HG03039 (cell line): ENCODE measurements at regions not wholly inside any gene's neighbourhood (a gene's known extent, or its start where the extent isn't known, plus 50 kb on each side); places are given as distances from the start of the nearest gene placed in this dataset.
"Not testable (repeated sequence)": the region's sequence is repeated elsewhere in the genome, so short reads cannot be mapped to it uniquely, and the experiment has no call there.

Experiments used
- ATAC-seq: cut with Tn5 transposase; IDR thresholded peaks from one replicate; pipeline ENCODE4 v1.9.1; 2021; ENCODE audit warnings: mild to moderate bottlenecking, moderate library complexity; ENCODE audit not compliant: unreplicated experiment

GRCh38 chr6:144896871-144897270 lies 611.7 kb downstream of the UTRN start:
- no peak for ATAC-seq

GRCh38 chr6:144897441-144897921 lies 612.3 kb downstream of the UTRN start:
- ATAC-seq = no peak

- no peak for ATAC-seq
These were observed 613.0 kb downstream of the UTRN start for GRCh38 chr6:144898052-144898689.

GRCh38 chr6:144898741-144899140 lies 613.6 kb downstream of the UTRN start:
- ATAC-seq = no peak

GRCh38 chr6:144899161-144899560 lies 614.0 kb downstream of the UTRN start:
- no peak for ATAC-seq

- ATAC-seq = no peak
These were observed 616.3 kb downstream of the UTRN start for GRCh38 chr6:144901412-144901811.

- ATAC-seq = no peak
These were observed 622.9 kb downstream of the UTRN start for GRCh38 chr6:144908004-144908403.

GRCh38 chr6:144909753-144910285 lies 624.7 kb downstream of the UTRN start:
- no peak for ATAC-seq

GRCh38 chr6:144911322-144911721 lies 626.2 kb downstream of the UTRN start:
- ATAC-seq = no peak

- no peak for ATAC-seq
These were observed 627.3 kb downstream of the UTRN start for GRCh38 chr6:144912474-144912873.

GRCh38 chr6:144918073-144918472 lies 632.9 kb downstream of the UTRN start:
- ATAC-seq = no peak

- ATAC-seq = no peak
These were observed 634.4 kb downstream of the UTRN start for GRCh38 chr6:144919560-144919959.

- ATAC-seq = no peak
These were observed 635.3 kb downstream of the UTRN start for GRCh38 chr6:144920391-144920961.

GRCh38 chr6:144921206-144921975 lies 636.3 kb downstream of the UTRN start:
- no peak for ATAC-seq

- no peak for ATAC-seq
These were observed 637.1 kb downstream of the UTRN start for GRCh38 chr6:144922120-144922722.

- not testable (repeated sequence) for ATAC-seq
These were observed 637.8 kb downstream of the UTRN start for GRCh38 chr6:144922771-144923490.

GRCh38 chr6:144923491-144923787 lies 638.3 kb downstream of the UTRN start:
- ATAC-seq = not testable (repeated sequence)

- no peak for ATAC-seq
These were observed 643.7 kb downstream of the UTRN start for GRCh38 chr6:144928847-144929246.

- no peak for ATAC-seq
These were observed 644.1 kb downstream of the UTRN start for GRCh38 chr6:144929262-144929661.

GRCh38 chr6:144931172-144932035 lies 646.3 kb downstream of the UTRN start:
- ATAC-seq = no peak
